Colon (tissue), 2 donors: ENCODE measurements at regions not wholly inside any gene's neighbourhood (a gene's known extent, or its start where the extent isn't known, plus 50 kb on each side); places are given as distances from the start of the nearest gene placed in this dataset.
"Not testable (repeated sequence)": the region's sequence is repeated elsewhere in the genome, so short reads cannot be mapped to it uniquely, and the experiment has no call there.

ENCODE experiments used
- FAIRE-seq: peaks from 2 replicates; lab custom pipeline; 2012; peaks lifted over from hg19 to GRCh38; lab: Jason Lieb, UNC
- donor health status: control.
- donor health status: control.

- no peak for FAIRE-seq
Observed at GRCh38 chr1:29581256-29581655, 344.9 kb downstream of the PTPRU start.

GRCh38 chr1:29579821-29580425 lies 343.6 kb downstream of the PTPRU start:
- FAIRE-seq: no peak

GRCh38 chr1:29577512-29577911 lies 341.2 kb downstream of the PTPRU start:
- no peak for FAIRE-seq

GRCh38 chr1:29576510-29576909 lies 340.2 kb downstream of the PTPRU start:
- no peak for FAIRE-seq

- FAIRE-seq: no peak
Observed at GRCh38 chr1:29575826-29576225, 339.5 kb downstream of the PTPRU start.

- FAIRE-seq: no peak
Observed at GRCh38 chr1:29575277-29575676, 339.0 kb downstream of the PTPRU start.

GRCh38 chr1:29574871-29575270 lies 338.5 kb downstream of the PTPRU start:
- FAIRE-seq: no peak

GRCh38 chr1:29569971-29570634 lies 333.8 kb downstream of the PTPRU start:
- FAIRE-seq: no peak

- FAIRE-seq: no peak
Observed at GRCh38 chr1:29567257-29567656, 330.9 kb downstream of the PTPRU start.

- FAIRE-seq: no peak
Observed at GRCh38 chr1:29565490-29565889, 329.2 kb downstream of the PTPRU start.

- no peak for FAIRE-seq
Observed at GRCh38 chr1:29563571-29563970, 327.2 kb downstream of the PTPRU start.

GRCh38 chr1:29563092-29563491 lies 326.8 kb downstream of the PTPRU start:
- FAIRE-seq: no peak

GRCh38 chr1:29559056-29559455 lies 322.7 kb downstream of the PTPRU start:
- no peak for FAIRE-seq

- FAIRE-seq: no peak
Observed at GRCh38 chr1:29557701-29558600, 321.6 kb downstream of the PTPRU start.

- FAIRE-seq: no peak
Observed at GRCh38 chr1:29557066-29557465, 320.7 kb downstream of the PTPRU start.

- FAIRE-seq: no peak
Observed at GRCh38 chr1:29556657-29557056, 320.3 kb downstream of the PTPRU start.

- FAIRE-seq: no peak
Observed at GRCh38 chr1:29555043-29555620, 318.8 kb downstream of the PTPRU start.

- no peak for FAIRE-seq
Observed at GRCh38 chr1:29554208-29554778, 318.0 kb downstream of the PTPRU start.

GRCh38 chr1:29551123-29551936 lies 315.0 kb downstream of the PTPRU start:
- FAIRE-seq: no peak

- no peak for FAIRE-seq
Observed at GRCh38 chr1:29550119-29550841, 314.0 kb downstream of the PTPRU start.

GRCh38 chr1:29549728-29550118 lies 313.4 kb downstream of the PTPRU start:
- not testable (repeated sequence) for FAIRE-seq
